Embryonic facial prominence (tissue), 1 donor: ENCODE measurements at regions not wholly inside any gene's neighbourhood (a gene's known extent, or its start where the extent isn't known, plus 50 kb on each side); places are given as distances from the start of the nearest gene placed in this dataset.

Experiments used
- DNase-seq: peaks from one replicate; pipeline ENCODE4 v3.0.0-alpha.2; 2016; ENCODE audit errors: extremely low spot score

DNA sequence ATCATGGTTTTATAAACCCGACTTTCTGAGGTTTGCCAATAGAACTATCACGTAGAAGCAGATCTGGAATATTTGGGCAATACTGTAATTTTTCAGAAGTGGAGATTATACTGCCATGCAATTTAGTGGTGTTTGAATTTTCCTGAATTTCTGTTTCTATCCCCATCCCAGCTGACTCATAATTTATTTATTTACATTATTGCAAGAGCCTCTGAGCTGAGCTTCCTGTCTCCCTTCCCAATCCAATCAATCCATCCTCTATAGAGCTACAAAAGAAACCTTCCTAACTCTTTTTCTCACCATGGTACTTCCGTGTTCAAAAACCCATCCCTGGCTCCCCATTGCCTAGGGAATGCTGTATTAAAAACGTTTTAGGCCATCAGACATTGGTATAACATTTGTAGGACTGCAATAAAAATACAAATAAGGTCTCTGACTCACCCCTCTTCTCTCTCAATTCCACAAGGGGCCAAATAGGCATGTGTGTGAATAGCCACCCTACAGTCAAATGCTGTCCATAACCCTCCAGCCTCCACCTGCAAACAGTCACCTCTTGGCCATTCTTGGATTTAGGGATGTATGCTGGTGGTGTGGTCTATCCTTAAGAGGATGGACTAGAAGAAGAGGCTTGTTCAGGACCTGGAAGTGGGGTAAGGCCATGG is 190.7 kb downstream of the CD47 start:
- DNase-seq, result no peak

DNA sequence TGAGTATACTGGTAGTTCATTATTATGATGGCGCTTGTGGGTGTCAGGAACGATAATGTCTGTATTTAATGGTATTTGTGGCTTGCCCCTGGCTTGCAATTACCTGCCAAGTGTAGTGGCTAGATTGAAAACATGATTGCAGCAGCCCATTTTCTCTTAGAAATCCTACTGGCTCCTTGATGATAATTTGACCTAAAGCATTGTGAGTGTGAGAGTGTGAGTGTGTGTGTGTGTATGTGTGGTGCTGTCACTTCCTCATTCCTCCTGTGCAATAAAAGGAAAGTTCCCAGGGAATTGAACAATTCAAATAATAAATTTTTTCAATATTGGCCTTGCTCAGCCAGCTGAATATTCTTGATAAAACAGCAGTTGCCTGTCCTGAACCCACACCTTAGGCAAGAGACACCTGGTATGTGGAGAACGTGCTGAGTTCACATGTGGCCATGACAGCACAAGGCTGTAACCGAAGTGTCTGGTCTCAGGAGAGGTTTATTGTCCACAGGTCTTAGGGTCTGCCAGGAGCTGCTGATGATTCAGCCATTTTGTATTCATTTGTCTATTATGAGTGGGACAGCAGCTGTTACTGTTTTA is 193.3 kb downstream of the CD47 start:
- DNase-seq, result no peak

DNA sequence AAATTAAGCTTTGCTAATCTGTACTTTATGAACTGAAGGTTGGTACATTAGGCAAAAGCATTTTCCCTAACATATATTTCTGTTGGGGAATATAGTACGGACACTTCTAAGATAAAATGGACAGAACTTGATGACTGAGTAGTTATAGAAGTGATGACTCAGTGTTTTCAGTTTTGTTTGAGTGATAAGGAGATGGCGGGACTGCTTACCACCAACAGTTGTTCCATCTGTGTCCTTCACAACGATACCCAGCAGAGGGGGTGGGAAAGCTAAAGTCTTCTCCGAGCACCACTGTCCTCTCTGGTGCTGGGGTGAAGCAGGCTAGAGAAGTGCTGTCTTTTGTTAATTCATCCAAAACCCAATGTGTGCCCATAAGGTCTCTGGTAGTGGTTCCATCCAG is 195.8 kb downstream of the CD47 start:
- no peak for DNase-seq

DNA sequence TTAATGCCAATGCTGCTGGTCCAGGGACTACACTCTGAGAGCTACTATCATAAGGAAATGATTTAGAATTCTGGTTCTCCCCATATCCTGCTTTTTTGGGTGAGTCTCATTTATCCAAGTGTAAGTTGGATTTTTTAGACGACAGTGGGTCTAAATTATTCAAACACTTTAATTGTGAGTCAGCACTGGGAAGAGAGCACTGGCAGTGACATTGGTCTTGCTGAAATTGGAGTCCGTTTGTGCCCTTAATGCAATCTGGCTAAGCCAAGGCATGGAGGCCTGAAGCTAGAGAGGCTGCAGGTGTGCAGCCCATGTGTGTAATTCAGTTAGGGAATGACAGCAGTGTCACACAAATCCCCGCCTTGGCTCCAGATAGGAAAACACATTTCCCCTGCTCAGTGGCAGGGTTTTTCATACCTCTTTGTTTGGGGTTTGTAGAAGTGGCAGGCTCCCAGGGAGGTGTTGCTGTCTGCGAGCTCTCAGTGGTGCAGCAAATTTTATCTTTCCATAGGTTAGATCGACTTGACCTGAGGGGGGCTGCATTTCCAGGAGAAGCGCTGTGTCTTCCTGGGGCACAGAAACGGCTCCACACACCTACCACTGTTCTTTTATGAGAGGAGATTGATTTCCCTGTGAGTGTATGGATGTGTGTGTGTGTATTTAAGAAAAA is 197.7 kb downstream of the CD47 start:
- DNase-seq, result no peak

DNA sequence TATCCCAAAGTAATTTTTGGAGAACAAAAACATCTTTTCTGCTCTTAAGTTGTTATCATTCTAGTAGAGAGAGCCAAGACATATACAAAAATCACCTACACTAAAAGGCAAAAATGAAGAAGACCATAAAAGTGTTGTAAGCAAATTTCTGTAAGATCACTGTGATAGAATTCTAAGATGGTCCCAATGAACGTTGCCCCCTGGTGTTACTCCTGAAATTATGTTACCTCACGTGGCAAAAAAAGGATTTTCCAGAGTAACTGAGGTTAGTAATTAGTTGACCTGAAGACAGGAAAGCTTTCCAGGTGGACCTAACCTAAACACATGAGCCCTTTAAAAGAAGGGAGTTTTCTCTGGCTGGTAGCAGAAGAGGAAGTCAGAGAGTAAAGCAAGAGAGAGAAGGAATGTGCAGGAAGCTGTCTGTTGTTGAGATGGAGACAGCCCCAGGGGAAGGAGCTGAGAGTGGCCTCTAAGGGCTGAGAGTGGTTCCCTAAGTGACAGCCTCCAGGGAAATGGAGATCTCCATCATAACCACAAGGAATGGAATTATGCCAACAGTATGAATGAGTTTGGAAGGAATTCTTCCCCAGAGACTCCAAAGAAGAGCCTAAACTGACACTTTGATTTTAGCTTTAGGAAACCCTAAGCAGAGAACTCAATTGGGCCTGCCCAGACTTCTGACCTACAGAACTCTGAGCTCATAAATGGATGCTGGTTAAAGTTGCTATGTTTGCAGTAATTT is 205.9 kb downstream of the CD47 start:
- no peak for DNase-seq

DNA sequence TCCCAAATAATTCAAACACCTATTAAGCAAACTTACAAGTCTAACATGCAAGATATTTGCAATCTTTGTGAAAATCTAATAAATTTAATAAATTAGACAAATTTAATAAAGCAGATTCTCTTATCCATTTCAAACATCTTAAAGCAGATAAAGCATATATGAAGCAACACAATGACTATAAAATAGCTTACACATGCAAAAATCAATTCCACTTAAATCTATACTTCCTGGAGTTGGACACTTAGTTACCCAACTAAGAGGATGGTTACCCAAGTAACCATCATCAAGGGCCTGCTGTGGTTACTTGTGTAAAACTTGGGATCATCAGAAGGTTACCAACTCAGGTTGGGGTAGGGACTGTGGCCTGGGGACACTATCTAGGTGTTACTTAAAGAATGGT is 206.8 kb downstream of the CD47 start:
- DNase-seq, result no peak

DNA sequence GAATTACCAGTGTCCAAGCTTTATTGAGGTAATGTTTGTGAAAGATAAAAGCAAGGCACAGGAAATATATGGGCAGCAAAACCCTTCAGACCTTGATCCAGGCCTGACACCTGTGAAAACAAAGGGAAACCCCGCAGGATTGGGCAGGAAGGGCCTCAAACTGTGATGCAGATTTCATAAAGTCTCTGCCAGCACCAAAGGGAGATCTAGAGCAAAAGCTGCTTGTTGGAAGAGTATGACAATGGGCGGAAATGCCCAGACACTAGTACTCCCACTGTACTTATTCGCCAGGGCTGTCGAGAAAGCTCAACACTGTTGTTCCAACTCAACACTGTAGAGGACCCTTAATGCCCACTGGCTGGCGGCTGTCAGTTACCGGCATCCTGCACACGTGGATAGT is 207.9 kb downstream of the CD47 start:
- no peak for DNase-seq

DNA sequence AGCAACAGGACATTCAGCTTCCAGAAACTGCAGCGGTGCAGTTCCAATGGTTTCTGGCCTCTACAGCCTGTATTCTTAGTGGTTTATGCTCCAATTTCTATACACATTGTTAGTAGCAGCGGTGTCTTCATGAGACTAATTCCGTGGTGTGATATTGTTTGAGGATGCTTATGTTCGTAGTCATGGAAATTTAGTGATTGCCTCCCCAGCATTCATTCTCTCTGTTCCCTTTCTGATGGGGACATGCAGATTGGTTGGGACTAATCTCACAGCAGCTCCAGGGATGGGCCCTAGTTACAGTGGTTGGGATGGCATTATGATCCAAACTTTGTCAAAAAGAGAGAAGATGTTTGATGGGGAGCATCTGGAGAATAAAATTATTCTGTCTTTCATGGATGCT is 208.6 kb downstream of the CD47 start:
- DNase-seq, result no peak

DNA sequence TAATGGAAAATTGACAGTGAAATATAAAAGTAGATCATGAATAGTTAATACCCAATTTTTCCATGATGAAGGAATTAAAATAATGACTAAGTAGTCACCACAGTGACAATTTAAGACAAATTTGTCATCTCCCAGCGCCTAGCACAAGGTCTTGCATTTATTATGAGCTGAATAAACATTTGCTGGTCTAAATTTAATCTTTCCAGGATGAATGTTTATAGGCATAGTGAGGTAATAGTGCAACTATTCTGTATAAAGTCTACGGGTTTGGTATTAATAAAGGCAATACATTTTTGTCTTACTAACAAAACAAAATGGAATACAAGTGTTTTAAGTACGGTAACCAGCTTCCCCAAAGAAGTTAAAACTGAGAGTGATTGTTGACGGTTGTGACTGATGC is 209.3 kb downstream of the CD47 start:
- DNase-seq, result no peak

DNA sequence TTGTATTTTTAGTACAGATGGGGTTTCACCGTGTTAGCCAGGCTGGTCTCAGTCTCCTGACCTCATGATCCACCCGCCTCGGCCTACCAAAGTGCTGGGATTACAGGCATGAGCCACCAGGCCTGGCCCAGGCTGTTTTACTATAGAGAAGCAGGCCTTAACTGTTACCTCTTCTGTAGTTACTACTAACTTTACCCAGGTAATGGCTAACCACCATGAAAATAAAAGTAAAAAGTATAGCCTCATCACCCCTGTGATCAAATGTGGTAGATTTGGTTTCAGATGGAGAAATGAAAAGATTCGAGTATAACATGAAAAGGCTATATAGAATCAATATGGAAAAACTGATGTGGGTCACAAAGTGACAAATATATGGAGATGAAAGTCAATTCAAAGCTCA is 210.1 kb downstream of the CD47 start:
- no peak for DNase-seq

DNA sequence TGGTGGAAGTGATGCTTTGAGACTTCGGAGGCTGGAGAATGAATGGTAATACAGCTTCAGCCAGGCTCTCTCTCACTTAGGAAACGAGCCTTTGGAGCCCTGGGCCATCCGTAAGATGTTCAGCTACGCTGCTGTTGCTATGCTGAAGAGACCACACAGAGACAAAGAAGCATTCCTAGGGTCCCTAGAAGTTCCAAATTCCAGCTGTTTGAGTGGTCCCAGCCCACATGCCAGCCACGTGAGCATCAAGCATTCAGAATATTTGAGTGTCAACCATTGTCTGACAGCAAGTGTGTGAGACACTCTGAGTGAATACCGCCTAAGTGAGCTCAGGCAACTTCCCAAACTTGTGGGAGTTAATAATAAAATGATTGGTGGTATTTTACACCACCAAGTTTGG is 212.9 kb downstream of the CD47 start:
- no peak for DNase-seq

DNA sequence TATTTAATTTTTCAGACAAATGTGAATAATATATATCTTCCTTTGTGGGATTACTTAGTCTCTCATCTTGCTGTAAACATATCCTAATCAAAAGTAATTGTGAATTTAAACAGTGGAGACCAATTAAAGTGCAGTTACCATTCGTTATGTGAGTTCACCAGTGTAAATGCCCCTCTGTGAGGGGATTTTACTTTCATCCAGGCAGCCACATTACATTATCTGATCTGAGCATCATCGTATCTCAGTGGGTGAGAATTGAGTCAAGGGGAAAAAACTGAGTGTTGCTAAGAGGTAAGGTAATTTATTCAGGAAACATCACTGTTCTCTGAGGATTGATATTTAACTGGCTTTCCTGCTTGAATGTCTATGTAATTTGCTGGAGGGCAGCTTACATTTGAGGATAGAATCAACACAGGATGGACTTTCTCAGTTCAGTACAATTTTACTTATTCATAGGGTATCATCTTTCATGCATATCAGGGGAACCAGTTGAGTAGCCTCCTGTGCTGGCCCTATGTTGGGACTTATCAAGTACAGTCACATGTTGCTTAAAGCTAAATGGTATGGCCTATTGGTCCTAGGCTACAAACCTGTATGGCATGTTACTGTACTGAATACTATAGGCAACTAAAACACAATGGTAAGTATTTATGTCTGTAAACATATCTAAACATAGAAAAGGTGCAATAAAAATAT is 219.7 kb downstream of the CD47 start:
- DNase-seq, result no peak

DNA sequence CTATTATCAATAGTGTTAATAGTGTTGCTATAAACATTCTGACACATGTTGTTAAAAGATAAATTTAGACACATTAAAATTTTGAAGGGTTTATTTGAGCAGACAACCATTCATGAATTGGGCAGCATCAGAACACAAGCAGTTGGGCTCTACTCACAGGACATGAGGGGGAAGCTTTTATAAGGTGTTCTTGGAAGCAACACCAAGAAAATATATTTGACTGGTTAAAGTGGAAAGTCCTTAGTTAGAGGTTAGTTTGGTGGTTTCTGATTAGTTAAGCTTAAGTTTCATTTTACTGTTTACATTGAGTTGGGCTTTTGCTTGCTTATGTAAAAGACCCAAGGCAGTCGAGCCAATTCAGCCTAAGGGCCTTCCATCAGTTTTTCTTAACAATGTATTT is 220.7 kb downstream of the CD47 start:
- no peak for DNase-seq

DNA sequence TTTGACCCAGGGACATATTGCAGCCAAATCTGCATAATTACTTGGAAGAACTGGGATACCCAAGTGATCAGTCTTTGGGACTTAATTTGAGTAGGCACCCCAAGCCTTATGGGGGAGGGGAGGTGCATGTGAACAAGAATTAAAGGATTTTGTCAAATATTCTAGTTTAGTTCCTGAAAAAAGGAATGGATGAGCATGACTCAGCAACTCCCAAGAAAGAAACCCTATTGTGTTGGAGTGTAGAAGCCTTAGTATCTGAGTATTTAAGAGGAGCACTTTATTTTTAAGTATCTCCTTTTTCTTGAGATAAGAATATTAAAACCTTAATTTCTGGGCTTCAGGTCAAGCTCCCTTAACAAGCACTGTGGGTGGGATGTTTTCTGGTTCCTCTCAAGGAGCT is 222.4 kb downstream of the CD47 start:
- no peak for DNase-seq

DNA sequence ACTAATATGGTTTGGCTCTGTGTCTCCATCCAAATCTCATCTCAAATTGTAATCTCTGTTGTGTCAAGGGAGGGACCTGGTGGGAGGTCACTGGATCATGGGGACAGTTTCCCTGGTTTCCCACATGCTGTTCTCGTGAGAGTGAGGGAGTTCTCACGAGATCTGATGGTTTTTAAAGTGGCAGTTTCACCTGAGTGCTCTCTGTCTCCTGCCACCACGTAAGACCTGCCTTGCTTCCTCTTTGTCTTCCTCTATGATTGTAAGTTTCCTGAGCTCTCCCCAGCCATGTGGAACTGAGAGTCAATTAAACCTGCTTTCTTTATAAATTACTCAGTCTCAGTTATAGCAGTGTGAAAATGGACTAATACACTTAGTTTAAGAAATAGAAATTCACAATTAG is 228.9 kb downstream of the CD47 start:
- DNase-seq, result no peak

DNA sequence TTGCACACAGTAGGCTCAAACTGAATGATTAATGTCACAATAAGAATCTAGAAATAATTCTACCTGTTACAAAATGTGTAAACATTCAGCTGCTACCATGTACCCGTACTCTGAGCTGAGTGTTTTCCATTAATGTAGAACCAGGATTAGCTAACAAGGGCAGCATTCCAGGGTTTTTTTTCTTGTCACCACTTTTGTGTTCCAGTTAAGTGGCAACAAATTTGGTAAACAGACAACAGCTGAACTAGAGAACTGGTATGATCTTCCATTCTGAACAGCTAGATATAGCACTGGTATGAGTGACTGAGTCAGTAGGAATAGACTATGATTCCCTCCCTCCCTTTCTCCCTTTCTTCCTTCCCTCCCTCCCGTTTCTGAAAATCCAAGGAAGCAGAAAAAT is 229.4 kb downstream of the CD47 start:
- DNase-seq, result no peak
